ENCODE measurements at regions not wholly inside any gene's neighbourhood (a gene's known extent, or its start where the extent isn't known, plus 50 kb on each side); places are given as distances from the start of the nearest gene placed in this dataset.

DNA sequence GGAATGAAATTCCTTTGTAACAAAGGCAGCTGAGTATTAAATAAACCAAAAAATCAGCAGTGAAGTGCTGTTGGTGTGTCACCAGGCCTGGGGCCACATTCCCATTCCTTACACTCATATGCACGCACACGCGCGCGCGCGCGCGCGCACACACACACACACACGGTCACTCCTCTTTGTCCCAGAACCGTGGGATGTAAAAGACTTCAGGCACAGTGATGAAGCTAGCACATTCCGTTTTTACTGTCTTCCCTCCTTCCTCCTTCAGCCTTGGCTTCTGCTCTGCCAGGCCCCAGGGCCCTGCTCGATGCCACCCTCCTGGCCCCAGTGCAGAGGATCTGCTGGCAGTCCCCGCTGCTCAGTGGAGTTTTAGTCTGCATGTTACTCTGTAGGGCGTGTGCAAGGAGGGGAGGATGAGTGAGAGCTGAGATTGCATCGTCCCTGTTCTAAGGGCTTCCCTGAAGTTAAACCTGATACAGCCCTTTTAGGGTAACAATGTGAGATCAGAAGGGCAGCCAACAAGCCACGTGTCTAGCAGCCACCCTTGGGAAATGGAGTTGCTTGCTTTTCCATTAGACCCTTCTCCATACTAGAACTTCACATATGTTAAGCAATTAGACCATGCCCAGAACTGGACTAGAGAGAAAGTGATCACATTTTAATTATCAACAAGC is 71.7 kb upstream of the WDR26 start:
- TF ChIP-seq, protein P1, sequence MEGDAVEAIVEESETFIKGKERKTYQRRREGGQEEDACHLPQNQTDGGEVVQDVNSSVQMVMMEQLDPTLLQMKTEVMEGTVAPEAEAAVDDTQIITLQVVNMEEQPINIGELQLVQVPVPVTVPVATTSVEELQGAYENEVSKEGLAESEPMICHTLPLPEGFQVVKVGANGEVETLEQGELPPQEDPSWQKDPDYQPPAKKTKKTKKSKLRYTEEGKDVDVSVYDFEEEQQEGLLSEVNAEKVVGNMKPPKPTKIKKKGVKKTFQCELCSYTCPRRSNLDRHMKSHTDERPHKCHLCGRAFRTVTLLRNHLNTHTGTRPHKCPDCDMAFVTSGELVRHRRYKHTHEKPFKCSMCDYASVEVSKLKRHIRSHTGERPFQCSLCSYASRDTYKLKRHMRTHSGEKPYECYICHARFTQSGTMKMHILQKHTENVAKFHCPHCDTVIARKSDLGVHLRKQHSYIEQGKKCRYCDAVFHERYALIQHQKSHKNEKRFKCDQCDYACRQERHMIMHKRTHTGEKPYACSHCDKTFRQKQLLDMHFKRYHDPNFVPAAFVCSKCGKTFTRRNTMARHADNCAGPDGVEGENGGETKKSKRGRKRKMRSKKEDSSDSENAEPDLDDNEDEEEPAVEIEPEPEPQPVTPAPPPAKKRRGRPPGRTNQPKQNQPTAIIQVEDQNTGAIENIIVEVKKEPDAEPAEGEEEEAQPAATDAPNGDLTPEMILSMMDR (IDR thresholded peaks at IDR 0.05; ENCODE audit: low read depth, low read length): no peak
- no peak overlapping the region for H3K4me3 ChIP-seq (ENCODE audit: low read depth, low read length)

DNA sequence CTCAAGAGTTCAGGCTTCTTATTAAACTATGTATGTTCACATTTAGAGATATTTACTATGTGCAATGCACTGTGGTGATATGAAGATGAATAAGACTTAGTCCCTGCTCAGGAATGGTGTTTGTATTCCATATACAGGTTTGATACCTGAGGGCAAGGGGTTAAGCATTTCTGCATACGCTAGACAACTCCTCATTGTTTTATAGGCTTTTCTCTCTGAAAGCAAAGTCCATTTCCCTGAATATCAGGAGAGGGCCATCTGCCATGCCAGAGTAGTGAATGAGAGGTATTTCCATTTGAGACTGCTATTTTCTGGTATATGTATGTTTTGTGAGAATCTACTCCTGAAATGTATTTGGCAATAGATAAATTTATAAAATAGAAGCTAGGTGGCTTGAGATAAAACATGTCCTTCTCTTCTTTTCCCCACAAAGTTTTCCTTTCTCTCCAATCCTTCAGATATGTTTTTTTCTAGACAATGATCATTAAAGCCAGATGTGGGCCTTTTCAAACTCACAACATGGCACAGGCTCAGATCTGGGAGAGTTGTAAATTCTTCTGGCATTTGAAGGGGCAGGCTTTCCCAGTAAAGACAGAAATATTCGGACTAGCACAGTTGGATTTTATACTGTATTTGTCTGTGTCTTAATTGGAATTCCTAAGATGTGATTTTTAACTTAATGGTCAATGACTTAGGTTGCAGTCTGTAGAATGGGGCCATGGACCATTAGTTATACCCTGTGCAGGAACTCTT is 73.3 kb upstream of the WDR26 start:
- TF ChIP-seq, protein P1 (IDR thresholded peaks at IDR 0.05; ENCODE audit: low read depth, low read length): no peak
- no peak overlapping the region for H3K4me3 ChIP-seq (ENCODE audit: low read depth, low read length)

DNA sequence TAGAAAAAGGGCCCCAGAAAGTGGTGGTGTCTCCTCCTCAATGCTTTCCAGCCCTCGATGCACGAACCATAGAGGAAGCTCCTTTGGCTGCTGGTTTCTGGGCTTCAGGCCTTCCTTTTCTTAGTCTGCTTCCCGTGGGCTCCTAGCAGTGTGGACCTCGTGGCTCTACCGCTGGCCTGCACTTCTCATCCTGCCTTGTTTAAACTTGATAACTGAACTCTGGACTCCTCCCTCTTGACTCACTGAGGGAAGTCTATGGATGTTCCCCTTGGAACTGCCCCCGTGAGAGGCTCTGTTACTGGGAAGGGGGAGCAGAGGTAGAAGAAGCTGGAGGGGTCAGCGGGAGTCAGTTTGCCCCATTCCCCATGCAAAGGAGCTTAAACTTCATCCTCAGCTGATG is 75.3 kb upstream of the WDR26 start:
- H3K4me3 ChIP-seq (ENCODE audit: low read depth, low read length): no peak overlapping the region
- TF ChIP-seq, protein P1 (IDR thresholded peaks at IDR 0.05; ENCODE audit: low read depth, low read length): no peak

DNA sequence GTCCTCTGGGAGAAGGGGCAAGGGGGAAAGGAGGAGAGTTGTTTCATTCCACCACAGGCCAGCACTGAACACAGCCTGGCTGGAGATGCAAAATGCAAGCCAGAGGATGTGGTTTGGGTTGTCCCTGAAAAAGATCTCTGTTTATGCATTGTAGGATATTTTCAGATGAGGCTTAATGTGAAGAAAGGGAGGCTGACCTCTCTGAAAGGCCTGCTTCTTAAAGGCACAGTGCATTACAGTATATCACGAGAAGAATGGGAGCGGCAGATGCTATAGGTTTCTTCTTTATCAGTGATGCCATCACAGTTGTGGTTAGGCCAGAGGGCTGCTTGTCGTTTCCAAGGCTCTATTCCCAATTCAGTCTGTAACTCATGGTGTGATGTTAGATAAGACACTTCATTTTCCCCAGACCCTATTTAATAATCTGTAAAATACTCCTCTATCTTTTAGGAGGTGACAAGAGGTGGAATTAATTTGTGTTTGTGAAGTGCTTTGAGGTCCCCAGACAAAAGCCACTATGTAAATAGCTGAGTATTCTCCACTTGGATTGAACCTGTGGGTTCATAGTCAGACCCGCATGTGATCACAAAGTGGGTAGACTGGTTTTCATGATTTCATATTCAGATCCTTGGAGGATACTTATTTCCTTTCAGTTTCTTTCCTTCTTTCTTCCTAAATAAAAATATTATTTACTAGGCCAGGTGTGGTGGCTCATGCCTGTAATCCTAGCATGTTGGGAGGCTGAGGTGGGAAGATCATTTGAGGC is 76.5 kb upstream of the WDR26 start:
- TF ChIP-seq, protein P1 (IDR thresholded peaks at IDR 0.05; ENCODE audit: low read depth, low read length): no peak
- H3K4me3 ChIP-seq (ENCODE audit: low read depth, low read length): no peak overlapping the region

DNA sequence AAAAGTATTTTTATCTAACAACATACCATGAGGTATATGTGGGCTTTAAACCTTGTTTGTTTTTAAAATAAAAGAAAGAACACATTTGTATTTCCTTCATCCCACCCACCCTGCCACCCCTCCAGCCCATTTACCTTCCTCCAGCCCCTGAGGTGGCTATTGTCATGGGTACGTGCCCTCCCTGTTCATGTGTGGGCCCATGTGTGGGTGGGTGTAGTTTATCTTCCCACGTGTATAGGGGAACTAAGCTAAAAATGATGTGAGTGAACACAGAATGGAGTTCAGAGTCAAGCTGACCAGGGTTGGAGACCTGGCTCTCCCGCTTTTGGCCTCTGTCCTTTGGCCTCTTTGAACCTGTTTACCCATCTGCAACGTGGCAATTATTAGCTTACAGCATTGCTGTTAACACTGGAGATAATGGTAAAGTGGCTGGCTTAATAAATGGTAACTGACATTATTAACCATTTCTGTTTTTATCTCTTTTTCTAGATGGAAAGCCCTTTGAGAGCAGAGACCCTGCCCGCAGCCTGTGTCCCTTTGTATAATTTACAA is 78.1 kb upstream of the WDR26 start:
- no peak overlapping the region for H3K4me3 ChIP-seq (ENCODE audit: low read depth, low read length)
- TF ChIP-seq, protein P1 (IDR thresholded peaks at IDR 0.05; ENCODE audit: low read depth, low read length): no peak

DNA sequence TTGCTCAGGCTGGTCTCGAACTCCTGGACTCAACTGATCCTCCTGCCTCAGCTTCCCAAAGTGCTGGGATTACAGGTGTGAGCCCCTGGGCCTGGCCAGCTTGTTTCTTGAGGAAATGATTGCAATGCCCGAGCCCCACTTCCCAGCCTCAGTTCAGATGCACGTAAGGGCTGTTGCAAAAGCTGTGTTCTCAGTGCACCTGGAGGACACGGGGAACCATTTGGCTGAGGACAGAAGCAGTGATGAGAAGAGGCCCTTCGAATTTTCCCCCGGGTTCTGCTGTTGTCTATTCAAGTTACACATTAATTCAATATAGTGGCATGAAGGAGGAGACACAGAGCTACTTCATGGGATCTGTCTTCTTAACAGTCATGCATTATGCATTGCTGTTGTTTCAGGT is 78.8 kb upstream of the WDR26 start:
- TF ChIP-seq, protein P1 (IDR thresholded peaks at IDR 0.05; ENCODE audit: low read depth, low read length): no peak

More for the DNA sequence above, 78.8 kb upstream of the WDR26 start:
- no peak overlapping the region for H3K4me3 ChIP-seq (ENCODE audit: low read depth, low read length)

Data from WI38 (cell line).